Fibroblast of the aortic adventitia (primary cell): ENCODE measurements at regions not wholly inside any gene's neighbourhood (a gene's known extent, or its start where the extent isn't known, plus 50 kb on each side); places are given as distances from the start of the nearest gene placed in this dataset.
A peak's percentile ranks its signal among the peaks of the same experiment; 100 is the strongest.

ENCODE experiments used
- DNase-seq: peaks from one replicate; pipeline ENCODE4 v3.0.0-alpha.2; 2010; ENCODE audit warnings: low read depth
- H3K4me3 ChIP-seq: 2 replicates; pipeline ENCODE4 v1.5.1; 2011; ENCODE audit warnings: low read depth, mild to moderate bottlenecking, control low read depth, low read length, moderate library complexity
- TF ChIP-seq, protein P1 (sequence below): IDR thresholded peaks from 2 replicates; pipeline ENCODE4 v1.5.1; 2011; ENCODE audit warnings: mild to moderate bottlenecking, low read length, control low read depth, inconsistent platforms; ENCODE audit not compliant: insufficient read depth

DNA sequence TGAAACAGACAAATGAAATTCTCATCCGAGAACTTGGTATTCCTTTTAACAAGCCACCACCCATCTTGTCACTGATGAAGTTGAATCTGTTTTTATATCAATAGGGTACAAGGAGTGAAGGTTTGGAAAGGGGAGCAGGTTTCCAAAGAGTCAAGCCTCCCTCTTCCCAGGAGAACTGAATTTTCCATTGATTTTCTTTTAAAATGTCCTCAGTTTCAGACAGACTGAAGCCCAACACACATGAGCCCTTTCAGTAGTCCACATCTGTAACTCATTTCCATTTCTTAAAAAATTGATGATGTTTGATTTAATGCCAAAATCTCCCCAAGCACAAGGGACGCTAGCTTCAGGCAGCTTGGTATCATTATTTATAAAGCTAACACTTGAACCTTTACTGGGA, 187.7 kb downstream of the FOXB1 start:
- no peak for DNase-seq
- no peak overlapping the region for H3K4me3 ChIP-seq
- TF ChIP-seq, protein P1, sequence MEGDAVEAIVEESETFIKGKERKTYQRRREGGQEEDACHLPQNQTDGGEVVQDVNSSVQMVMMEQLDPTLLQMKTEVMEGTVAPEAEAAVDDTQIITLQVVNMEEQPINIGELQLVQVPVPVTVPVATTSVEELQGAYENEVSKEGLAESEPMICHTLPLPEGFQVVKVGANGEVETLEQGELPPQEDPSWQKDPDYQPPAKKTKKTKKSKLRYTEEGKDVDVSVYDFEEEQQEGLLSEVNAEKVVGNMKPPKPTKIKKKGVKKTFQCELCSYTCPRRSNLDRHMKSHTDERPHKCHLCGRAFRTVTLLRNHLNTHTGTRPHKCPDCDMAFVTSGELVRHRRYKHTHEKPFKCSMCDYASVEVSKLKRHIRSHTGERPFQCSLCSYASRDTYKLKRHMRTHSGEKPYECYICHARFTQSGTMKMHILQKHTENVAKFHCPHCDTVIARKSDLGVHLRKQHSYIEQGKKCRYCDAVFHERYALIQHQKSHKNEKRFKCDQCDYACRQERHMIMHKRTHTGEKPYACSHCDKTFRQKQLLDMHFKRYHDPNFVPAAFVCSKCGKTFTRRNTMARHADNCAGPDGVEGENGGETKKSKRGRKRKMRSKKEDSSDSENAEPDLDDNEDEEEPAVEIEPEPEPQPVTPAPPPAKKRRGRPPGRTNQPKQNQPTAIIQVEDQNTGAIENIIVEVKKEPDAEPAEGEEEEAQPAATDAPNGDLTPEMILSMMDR: no peak

- H3K4me3 ChIP-seq: no peak overlapping the region
- TF ChIP-seq, protein P1: no peak
- no peak for DNase-seq
These were observed 191.5 kb downstream of the FOXB1 start for GRCh38 chr15:60195611-60196010.

DNA sequence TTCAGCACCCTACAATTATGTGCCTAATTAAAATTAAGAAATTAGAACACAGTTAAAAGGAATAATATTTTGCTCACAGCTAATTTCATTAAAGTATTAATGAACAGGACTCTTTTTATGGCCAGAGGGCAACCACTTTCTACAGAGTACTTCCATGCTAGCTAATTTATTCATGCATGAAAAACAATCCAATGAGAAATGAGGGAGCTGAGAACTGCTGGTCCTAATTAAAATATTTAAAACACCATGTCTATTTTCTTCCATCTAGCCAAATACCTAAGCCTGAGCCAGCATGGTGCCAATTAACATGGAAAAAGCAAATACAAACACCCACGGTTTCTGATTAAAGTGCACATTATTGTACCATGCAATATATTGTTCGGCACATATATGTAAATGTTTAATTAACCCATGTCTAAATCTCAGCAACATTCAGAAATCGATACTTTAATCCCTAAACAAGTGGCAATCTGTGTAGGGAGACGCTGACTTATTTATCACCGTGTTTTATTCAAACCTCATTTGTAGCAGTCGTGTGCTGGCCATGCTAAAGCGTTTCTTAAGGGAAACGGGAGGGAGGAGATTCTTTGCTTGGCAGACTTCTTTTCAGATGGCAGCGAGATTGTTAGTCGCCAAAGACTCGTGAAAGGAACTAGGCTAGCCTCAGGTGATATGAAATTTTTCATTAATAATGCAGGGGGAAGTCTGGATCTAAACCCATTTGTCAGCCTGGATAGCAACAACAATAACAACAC, 193.5 kb downstream of the ANXA2 start:
- H3K4me3 ChIP-seq: no peak overlapping the region
- TF ChIP-seq, protein P1: no peak
- no peak for DNase-seq

- peak; percentile 5 for DNase-seq
- H3K4me3 ChIP-seq: no peak overlapping the region
- TF ChIP-seq, protein P1: no peak
These were observed 189.1 kb downstream of the ANXA2 start for GRCh38 chr15:60208709-60209108.

GRCh38 chr15:60212536-60212935, 185.2 kb downstream of the ANXA2 start:
- TF ChIP-seq, protein P1: no peak
- no peak for DNase-seq
- no peak overlapping the region for H3K4me3 ChIP-seq

- DNase-seq: no peak
- no peak overlapping the region for H3K4me3 ChIP-seq
- TF ChIP-seq, protein P1: no peak
These were observed 184.3 kb downstream of the ANXA2 start for GRCh38 chr15:60213377-60214000.
